H1 (cell line): ENCODE measurements at regions not wholly inside any gene's neighbourhood (a gene's known extent, or its start where the extent isn't known, plus 50 kb on each side); places are given as distances from the start of the nearest gene placed in this dataset.

ENCODE experiments used
- CTCF ChIP-seq, 3 experiments: IDR thresholded peaks; 1 replicate in 2 of 3; 2 replicates in 1 of 3; pipeline versions ENCODE4 v1.5.1 to v1.6.1; 2011; ENCODE audit warnings: low read length in 3 of 3, mild to moderate bottlenecking in 3 of 3, inconsistent platforms in 2 of 3, low read depth in 1 of 3, moderate library complexity in 1 of 3; ENCODE audit not compliant: insufficient read depth in 1 of 3; ENCODE audit errors: control extremely low read depth in 1 of 3
- JUND ChIP-seq: IDR thresholded peaks from 2 replicates; pipeline ENCODE4 v1.6.1; 2011; ENCODE audit warnings: mild to moderate bottlenecking, improper control_type of control experiment, low read length
- NRF1 ChIP-seq: IDR thresholded peaks from 2 replicates; pipeline ENCODE4 v1.6.1; 2011; ENCODE audit warnings: mild to moderate bottlenecking, low read depth, low read length, improper control_type of control experiment
- POLR2A ChIP-seq, 2 experiments: IDR thresholded peaks; 1 replicate in 1 of 2; 2 replicates in 1 of 2; pipeline ENCODE4 v1.6.1; 2011; ENCODE audit warnings: low read depth in 2 of 2, low read length in 2 of 2, mild to moderate bottlenecking in 2 of 2; ENCODE audit errors: control extremely low read depth in 1 of 2
- POLR2AphosphoS5 ChIP-seq: IDR thresholded peaks from 2 replicates; pipeline ENCODE4 v1.6.1; 2011; ENCODE audit warnings: low read depth, low read length
- SP2 ChIP-seq: IDR thresholded peaks from 2 replicates; pipeline ENCODE4 v1.6.1; 2012; ENCODE audit warnings: mild to moderate bottlenecking, low read length, inconsistent platforms
- SP4 ChIP-seq: IDR thresholded peaks from 2 replicates; pipeline ENCODE4 v1.6.1; 2012; ENCODE audit warnings: low read length, inconsistent platforms
- TF ChIP-seq, protein P1 (sequence below): IDR thresholded peaks from 2 replicates; pipeline ENCODE4 v1.6.1; 2011; ENCODE audit warnings: low read depth, mild to moderate bottlenecking, low read length; ENCODE audit not compliant: insufficient read depth

GRCh38 chr2:23230885-23231284 lies 154.1 kb upstream of the KLHL29 start:
- TF ChIP-seq POLR2AphosphoS5 = no peak
- TF ChIP-seq CTCF (IDR thresholded peaks at IDR 0.05; ENCODE audit: control extremely low read depth in 1 of 3, insufficient read depth in 1 of 3, low read depth in 1 of 3, low read length in 3 of 3) = peak; percentile 7 to 30 (median 18); a peak in 3 of 4 replicates
- TF ChIP-seq POLR2A (IDR thresholded peaks at IDR 0.05; ENCODE audit: control extremely low read depth in 1 of 2, low read depth in 2 of 2, low read length in 2 of 2) = no peak
- TF ChIP-seq, protein P1, sequence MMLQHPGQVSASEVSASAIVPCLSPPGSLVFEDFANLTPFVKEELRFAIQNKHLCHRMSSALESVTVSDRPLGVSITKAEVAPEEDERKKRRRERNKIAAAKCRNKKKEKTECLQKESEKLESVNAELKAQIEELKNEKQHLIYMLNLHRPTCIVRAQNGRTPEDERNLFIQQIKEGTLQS = no peak
- no peak for TF ChIP-seq JUND
- no peak for TF ChIP-seq SP2
- no peak for TF ChIP-seq NRF1
- no peak for TF ChIP-seq SP4
